ENCODE measurements at regions not wholly inside any gene's neighbourhood (a gene's known extent, or its start where the extent isn't known, plus 50 kb on each side); places are given as distances from the start of the nearest gene placed in this dataset.

DNA sequence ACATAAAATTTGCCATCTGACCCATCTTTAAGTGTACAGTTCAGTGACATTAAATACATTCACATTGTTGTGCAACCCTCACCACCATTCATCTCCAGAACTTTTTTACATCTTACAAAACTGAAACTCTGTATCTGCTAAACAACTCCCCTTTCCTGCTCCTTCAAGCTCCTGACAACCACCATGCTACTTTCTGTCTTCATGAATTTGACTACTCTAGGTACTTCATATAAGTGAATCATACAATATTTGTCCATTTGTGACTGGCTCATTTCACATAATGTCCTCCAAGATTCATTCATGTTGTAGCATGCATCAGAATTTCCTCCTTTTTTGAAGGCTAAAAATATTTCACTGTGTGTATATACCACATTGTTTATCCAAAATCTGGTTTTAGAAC lies 86.9 kb upstream of the SMLR1 start (continued):
- TF ChIP-seq MYBL2 (IDR thresholded peaks at IDR 0.05; ENCODE audit: low read depth) (no peak), MYBL2 (CRISPR knock-in tag; IDR thresholded peaks at IDR 0.05; ENCODE audit: borderline replicate concordance) (no peak), NFRKB (IDR thresholded peaks at IDR 0.05; ENCODE audit: low read depth) (no peak), TCFL5 (CRISPR knock-in tag; conservative IDR thresholded peaks at IDR 0.05) (no peak), MAFG (tag; conservative IDR thresholded peaks at IDR 0.05) (no peak), SIX5 (IDR thresholded peaks at IDR 0.05; ENCODE audit: borderline replicate concordance in 1 of 2, insufficient read depth in 1 of 2, low read depth in 1 of 2, low read length in 2 of 2) (no peak), ZKSCAN8 (CRISPR knock-in tag; IDR thresholded peaks at IDR 0.05) (no peak)
- TF ChIP-seq, protein P1, sequence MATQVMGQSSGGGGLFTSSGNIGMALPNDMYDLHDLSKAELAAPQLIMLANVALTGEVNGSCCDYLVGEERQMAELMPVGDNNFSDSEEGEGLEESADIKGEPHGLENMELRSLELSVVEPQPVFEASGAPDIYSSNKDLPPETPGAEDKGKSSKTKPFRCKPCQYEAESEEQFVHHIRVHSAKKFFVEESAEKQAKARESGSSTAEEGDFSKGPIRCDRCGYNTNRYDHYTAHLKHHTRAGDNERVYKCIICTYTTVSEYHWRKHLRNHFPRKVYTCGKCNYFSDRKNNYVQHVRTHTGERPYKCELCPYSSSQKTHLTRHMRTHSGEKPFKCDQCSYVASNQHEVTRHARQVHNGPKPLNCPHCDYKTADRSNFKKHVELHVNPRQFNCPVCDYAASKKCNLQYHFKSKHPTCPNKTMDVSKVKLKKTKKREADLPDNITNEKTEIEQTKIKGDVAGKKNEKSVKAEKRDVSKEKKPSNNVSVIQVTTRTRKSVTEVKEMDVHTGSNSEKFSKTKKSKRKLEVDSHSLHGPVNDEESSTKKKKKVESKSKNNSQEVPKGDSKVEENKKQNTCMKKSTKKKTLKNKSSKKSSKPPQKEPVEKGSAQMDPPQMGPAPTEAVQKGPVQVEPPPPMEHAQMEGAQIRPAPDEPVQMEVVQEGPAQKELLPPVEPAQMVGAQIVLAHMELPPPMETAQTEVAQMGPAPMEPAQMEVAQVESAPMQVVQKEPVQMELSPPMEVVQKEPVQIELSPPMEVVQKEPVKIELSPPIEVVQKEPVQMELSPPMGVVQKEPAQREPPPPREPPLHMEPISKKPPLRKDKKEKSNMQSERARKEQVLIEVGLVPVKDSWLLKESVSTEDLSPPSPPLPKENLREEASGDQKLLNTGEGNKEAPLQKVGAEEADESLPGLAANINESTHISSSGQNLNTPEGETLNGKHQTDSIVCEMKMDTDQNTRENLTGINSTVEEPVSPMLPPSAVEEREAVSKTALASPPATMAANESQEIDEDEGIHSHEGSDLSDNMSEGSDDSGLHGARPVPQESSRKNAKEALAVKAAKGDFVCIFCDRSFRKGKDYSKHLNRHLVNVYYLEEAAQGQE (IDR thresholded peaks at IDR 0.05; ENCODE audit: borderline replicate concordance), result no peak
- TF ChIP-seq, protein P1 (CRISPR knock-in tag; IDR thresholded peaks at IDR 0.05; ENCODE audit: low read depth), result no peak
